ENCODE measurements at regions not wholly inside any gene's neighbourhood (a gene's known extent, or its start where the extent isn't known, plus 50 kb on each side); places are given as distances from the start of the nearest gene placed in this dataset.

DNA sequence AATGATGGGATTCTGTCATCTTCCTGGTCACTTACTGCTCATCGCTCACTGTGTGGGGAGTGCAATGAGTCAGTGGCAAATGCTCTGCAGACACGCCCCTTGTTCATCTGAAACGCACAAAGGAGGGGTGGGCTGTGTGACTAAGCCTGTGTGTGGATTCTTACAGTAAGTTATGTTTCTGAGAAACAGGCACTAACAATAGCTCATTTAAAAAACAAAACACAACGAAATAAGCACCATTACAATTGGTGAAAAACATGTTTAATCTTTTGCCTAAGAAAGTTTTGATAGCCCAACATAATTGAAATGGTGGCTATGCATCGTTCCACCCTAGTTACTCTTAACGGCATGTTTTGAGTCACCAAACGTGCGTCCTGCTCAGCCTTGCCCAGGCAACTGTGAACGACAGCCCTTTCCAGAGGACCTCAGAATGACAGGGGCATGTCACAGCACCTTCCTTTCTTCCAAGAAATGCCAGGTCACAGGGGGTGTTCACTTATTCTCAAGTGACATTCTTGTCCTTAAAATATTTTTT lies 118.4 kb upstream of the SGK1 start:
- TF ChIP-seq, protein P1, sequence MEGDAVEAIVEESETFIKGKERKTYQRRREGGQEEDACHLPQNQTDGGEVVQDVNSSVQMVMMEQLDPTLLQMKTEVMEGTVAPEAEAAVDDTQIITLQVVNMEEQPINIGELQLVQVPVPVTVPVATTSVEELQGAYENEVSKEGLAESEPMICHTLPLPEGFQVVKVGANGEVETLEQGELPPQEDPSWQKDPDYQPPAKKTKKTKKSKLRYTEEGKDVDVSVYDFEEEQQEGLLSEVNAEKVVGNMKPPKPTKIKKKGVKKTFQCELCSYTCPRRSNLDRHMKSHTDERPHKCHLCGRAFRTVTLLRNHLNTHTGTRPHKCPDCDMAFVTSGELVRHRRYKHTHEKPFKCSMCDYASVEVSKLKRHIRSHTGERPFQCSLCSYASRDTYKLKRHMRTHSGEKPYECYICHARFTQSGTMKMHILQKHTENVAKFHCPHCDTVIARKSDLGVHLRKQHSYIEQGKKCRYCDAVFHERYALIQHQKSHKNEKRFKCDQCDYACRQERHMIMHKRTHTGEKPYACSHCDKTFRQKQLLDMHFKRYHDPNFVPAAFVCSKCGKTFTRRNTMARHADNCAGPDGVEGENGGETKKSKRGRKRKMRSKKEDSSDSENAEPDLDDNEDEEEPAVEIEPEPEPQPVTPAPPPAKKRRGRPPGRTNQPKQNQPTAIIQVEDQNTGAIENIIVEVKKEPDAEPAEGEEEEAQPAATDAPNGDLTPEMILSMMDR (IDR thresholded peaks at IDR 0.05; ENCODE audit: low read length) = no peak
- TF ChIP-seq EZH2phosphoT487 (IDR thresholded peaks at IDR 0.05; ENCODE audit: low read length) (no peak), EZH2 (optimal IDR thresholded peaks at IDR 0.05; ENCODE audit: low read depth, low read length) (no peak)
